ENCODE measurements at regions not wholly inside any gene's neighbourhood (a gene's known extent, or its start where the extent isn't known, plus 50 kb on each side); places are given as distances from the start of the nearest gene placed in this dataset.

- TF ChIP-seq, protein P1, sequence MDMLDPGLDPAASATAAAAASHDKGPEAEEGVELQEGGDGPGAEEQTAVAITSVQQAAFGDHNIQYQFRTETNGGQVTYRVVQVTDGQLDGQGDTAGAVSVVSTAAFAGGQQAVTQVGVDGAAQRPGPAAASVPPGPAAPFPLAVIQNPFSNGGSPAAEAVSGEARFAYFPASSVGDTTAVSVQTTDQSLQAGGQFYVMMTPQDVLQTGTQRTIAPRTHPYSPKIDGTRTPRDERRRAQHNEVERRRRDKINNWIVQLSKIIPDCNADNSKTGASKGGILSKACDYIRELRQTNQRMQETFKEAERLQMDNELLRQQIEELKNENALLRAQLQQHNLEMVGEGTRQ (IDR thresholded peaks at IDR 0.05; ENCODE audit: borderline replicate concordance, low read depth, low read length) = no peak
- TF ChIP-seq POLR2A (IDR thresholded peaks at IDR 0.05; ENCODE audit: low read depth, low read length) (no peak), EZH2 (IDR thresholded peaks at IDR 0.05; ENCODE audit: borderline replicate concordance, control insufficient read depth, low read depth, low read length) (no peak), RAD51 (IDR thresholded peaks at IDR 0.05) (no peak), ZBED1 (IDR thresholded peaks at IDR 0.05; ENCODE audit: borderline replicate concordance) (no peak), EED (IDR thresholded peaks at IDR 0.05; ENCODE audit: low read depth) (no peak), CREM (IDR thresholded peaks at IDR 0.05; ENCODE audit: low read depth) (no peak)
Observed at GRCh38 chrX:137278825-137279224, 245.0 kb upstream of the GPR101 start.
